OCI-LY7 (cell line): ENCODE measurements at regions not wholly inside any gene's neighbourhood (a gene's known extent, or its start where the extent isn't known, plus 50 kb on each side); places are given as distances from the start of the nearest gene placed in this dataset.

Source experiments
- BruUV-seq: library from RNA; stranded (reverse); fragments of 400-500 nt; replicated peaks from 2 replicates; lab custom pipeline; 2021; lab: Mats Ljungman, UMichigan
- CTCF ChIA-PET: fragments of 300-600 bp; sonication (Branson Sonifier 250); formaldehyde crosslinking; loops from one replicate; lab custom pipeline; 2022; ENCODE audit warnings: antibody characterized with exemption; ENCODE audit not compliant: unreplicated experiment; lab: Charles Lee
- POLR2A ChIA-PET: fragments of 300-600 bp; sonication (Branson Sonifier 250); formaldehyde crosslinking; loops from one replicate; lab custom pipeline; 2022; ENCODE audit warnings: antibody characterized with exemption; lab: Charles Lee
- DNase-seq: peaks from one replicate; pipeline ENCODE4 v3.0.0-alpha.2; 2015; ENCODE audit warnings: low spot score
- H2AFZ ChIP-seq: fragments of 200-600 bp; sonication (generic), shearing (Covaris generic); 2 replicates; pipeline ENCODE4 v1.6.1; 2014; ENCODE audit warnings: mild to moderate bottlenecking, antibody characterized with exemption, low read length, moderate library complexity
- H3K27ac ChIP-seq: fragments of 200-600 bp; sonication (generic); 2 replicates; pipeline ENCODE4 v1.5.1; 2014; ENCODE audit warnings: mixed run types, low read depth, mild to moderate bottlenecking, moderate library complexity, low read length, inconsistent platforms; ENCODE audit not compliant: poor library complexity, severe bottlenecking
- H3K36me3 ChIP-seq: fragments of 200-600 bp; sonication (generic); 2 replicates; pipeline ENCODE4 v1.6.1; 2014; ENCODE audit warnings: mild to moderate bottlenecking, antibody characterized with exemption, low read length, moderate library complexity, mixed read lengths; ENCODE audit not compliant: insufficient read depth
- H3K4me1 ChIP-seq: fragments of 200-600 bp; sonication (generic); 2 replicates; pipeline ENCODE4 v1.5.1; 2014; ENCODE audit warnings: mild to moderate bottlenecking, low read length; ENCODE audit not compliant: insufficient read depth, poor library complexity, severe bottlenecking
- H3K4me2 ChIP-seq: fragments of 200-600 bp; sonication (generic); 2 replicates; pipeline ENCODE4 v1.6.1; 2014; ENCODE audit warnings: mild to moderate bottlenecking, low read length
- H3K4me3 ChIP-seq: fragments of 200-600 bp; sonication (generic); 2 replicates; pipeline ENCODE4 v1.5.1; 2014; ENCODE audit warnings: mild to moderate bottlenecking, low read depth, low read length; ENCODE audit not compliant: poor library complexity, severe bottlenecking
- H3K79me2 ChIP-seq: fragments of 200-600 bp; sonication (generic); 2 replicates; pipeline ENCODE4 v1.6.1; 2016; ENCODE audit warnings: low read depth, mild to moderate bottlenecking, low read length, moderate library complexity, mixed read lengths; ENCODE audit not compliant: insufficient read depth
- H3K9me2 ChIP-seq: fragments of 200-600 bp; sonication (generic); 2 replicates; pipeline ENCODE4 v1.6.1; 2016; ENCODE audit warnings: mild to moderate bottlenecking, low read length, mixed read lengths; ENCODE audit not compliant: insufficient read depth
- H3K9me3 ChIP-seq: fragments of 200-600 bp; sonication (generic); 2 replicates; pipeline ENCODE4 v1.6.1; 2014; ENCODE audit warnings: mild to moderate bottlenecking, mixed run types, low read length, mixed read lengths
- H4K20me1 ChIP-seq: fragments of 200-600 bp; sonication (generic); 2 replicates; pipeline ENCODE4 v1.6.1; 2014; ENCODE audit warnings: mild to moderate bottlenecking, antibody characterized with exemption, low read length, moderate library complexity, mixed read lengths; ENCODE audit not compliant: insufficient read depth
- EZH2phosphoT487 ChIP-seq: fragments of 200-600 bp; sonication (generic); IDR thresholded peaks from 2 replicates; pipeline ENCODE4 v1.6.1; 2018; ENCODE audit warnings: low read depth, borderline replicate concordance, mild to moderate bottlenecking, mixed run types, antibody characterized with exemption, low read length, moderate library complexity, mixed read lengths
- intact Hi-C: fragments of 100-400 bp; cut with micrococcal nuclease; formaldehyde crosslinking; loops from one replicate; pipeline ENCODE4 v1.10.0; 2022; ENCODE audit not compliant: unreplicated experiment
- TF ChIP-seq, protein P1 (sequence below): fragments of 200-600 bp; sonication (generic); conservative IDR thresholded peaks from 2 replicates; pipeline ENCODE4 v1.5.1; 2014; ENCODE audit warnings: mild to moderate bottlenecking, antibody characterized with exemption, low read length, moderate library complexity, mixed read lengths

DNA sequence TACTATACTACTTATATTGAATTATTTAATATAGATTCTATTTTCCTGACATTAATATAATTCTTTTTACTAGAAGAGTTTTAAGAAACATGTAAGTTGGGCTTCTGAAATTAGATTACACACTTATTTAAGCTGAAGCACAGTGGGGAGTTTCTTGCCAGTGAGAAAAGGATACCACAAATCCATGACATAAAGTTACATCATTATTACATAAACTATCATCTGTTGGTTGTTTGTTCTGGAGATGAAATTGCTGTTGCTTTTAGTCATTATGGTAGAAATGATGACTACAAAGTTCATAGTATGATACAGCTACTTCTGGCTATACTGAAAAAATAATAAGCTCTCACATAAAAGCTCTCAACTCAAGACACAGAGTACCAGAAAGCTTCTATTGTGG is 880.4 kb downstream of the PCDH18 start:
- ChIA-PET CTCF (no interaction called here), POLR2A (no interaction called here)
- TF ChIP-seq, protein P1, sequence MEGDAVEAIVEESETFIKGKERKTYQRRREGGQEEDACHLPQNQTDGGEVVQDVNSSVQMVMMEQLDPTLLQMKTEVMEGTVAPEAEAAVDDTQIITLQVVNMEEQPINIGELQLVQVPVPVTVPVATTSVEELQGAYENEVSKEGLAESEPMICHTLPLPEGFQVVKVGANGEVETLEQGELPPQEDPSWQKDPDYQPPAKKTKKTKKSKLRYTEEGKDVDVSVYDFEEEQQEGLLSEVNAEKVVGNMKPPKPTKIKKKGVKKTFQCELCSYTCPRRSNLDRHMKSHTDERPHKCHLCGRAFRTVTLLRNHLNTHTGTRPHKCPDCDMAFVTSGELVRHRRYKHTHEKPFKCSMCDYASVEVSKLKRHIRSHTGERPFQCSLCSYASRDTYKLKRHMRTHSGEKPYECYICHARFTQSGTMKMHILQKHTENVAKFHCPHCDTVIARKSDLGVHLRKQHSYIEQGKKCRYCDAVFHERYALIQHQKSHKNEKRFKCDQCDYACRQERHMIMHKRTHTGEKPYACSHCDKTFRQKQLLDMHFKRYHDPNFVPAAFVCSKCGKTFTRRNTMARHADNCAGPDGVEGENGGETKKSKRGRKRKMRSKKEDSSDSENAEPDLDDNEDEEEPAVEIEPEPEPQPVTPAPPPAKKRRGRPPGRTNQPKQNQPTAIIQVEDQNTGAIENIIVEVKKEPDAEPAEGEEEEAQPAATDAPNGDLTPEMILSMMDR: no peak
- TF ChIP-seq EZH2phosphoT487: no peak
- Histone ChIP-seq H2AFZ (no peak overlapping the region), H3K4me3 (no peak overlapping the region), H4K20me1 (no peaks in the 10 kb centered on the region), H3K79me2 (no peaks in the 10 kb centered on the region), H3K27ac (no peak overlapping the region), H3K36me3 (no peaks in the 10 kb centered on the region), H3K4me2 (no peak overlapping the region), H3K4me1 (no peaks in the 10 kb centered on the region), H3K9me2 (no peaks in the 10 kb centered on the region), H3K9me3 (no peaks in the 10 kb centered on the region)
- intact Hi-C loops: no loop called here
- DNase-seq: no peak
- no TSS peak for BruUV-seq

DNA sequence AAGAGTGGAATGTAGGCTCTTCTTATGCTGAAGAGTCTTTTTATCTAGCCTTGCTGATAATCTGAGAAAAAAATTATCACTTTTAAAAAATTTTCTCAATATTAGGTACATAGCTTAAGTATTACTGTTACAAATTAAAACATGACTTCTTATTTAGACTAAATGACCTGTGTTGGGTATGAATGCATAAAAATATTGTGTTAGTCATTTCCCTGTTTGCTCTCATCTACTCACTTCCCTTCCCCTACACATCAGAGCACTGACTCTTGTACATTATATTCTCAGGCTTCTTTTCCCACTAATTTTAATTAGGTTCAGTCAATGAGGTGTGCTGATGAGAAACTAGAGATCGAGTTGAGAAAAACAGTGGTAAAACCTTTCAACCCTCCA is 881.0 kb downstream of the PCDH18 start:
- no peaks in the 10 kb centered on the region for H3K79me2 ChIP-seq
- no peaks in the 10 kb centered on the region for H3K4me1 ChIP-seq
- no peaks in the 10 kb centered on the region for H3K9me2 ChIP-seq
- no peak overlapping the region for H3K4me3 ChIP-seq
- H3K36me3 ChIP-seq: no peaks in the 10 kb centered on the region
- no peak overlapping the region for H2AFZ ChIP-seq
- no peak overlapping the region for H3K4me2 ChIP-seq
- H3K9me3 ChIP-seq: no peaks in the 10 kb centered on the region
- BruUV-seq: no TSS peak
- ChIA-PET POLR2A (no interaction called here), CTCF (no interaction called here)
- no peaks in the 10 kb centered on the region for H4K20me1 ChIP-seq
- no peak overlapping the region for H3K27ac ChIP-seq
- DNase-seq: no peak
- intact Hi-C loops: no loop called here
- TF ChIP-seq, protein P1: no peak
- no peak for TF ChIP-seq EZH2phosphoT487

DNA sequence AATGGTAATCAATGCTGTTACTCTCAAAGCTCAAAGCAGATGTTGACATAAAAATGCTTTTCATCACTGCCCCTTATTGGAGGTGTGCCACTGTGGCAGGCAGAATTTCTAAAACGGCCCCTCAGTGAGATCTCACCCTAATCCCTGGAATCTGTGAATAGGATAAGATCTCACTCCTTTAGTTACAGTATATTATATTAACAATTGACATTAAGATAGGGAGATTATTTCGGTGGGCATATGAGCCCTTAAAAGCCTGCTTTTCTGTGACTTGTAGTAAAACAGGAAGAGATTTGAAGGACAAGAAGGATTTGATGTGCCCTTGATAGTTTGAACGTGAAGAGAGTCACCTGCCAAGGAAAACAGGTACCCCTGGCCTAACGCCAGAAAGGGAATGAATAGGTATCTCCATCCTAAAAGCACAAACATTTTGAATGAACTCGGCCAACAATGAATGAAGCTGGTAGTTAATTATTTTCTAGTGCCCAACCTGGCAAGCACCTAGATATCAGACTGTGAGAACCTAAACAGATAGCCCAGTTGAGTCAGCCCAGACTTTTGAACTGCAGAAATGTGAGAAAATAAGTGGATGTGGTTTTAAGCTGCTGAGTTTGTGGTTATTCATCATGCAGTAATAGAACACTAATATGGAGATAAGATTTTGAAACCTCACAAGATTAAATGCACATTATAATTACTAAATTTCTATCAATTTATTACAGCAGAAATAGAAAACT is 881.6 kb downstream of the PCDH18 start:
- Histone ChIP-seq H3K27ac (no peak overlapping the region), H3K9me2 (no peaks in the 10 kb centered on the region), H3K36me3 (no peaks in the 10 kb centered on the region), H3K4me3 (no peak overlapping the region), H3K4me2 (no peak overlapping the region), H3K4me1 (no peaks in the 10 kb centered on the region), H3K79me2 (no peaks in the 10 kb centered on the region), H4K20me1 (no peaks in the 10 kb centered on the region), H2AFZ (no peak overlapping the region), H3K9me3 (no peaks in the 10 kb centered on the region)
- POLR2A ChIA-PET: no interaction called here
- intact Hi-C loops: no loop called here
- CTCF ChIA-PET: no interaction called here
- TF ChIP-seq EZH2phosphoT487: no peak
- TF ChIP-seq, protein P1: no peak
- no peak for DNase-seq
- BruUV-seq: no TSS peak
